ENCODE measurements at regions not wholly inside any gene's neighbourhood (a gene's known extent, or its start where the extent isn't known, plus 50 kb on each side); places are given as distances from the start of the nearest gene placed in this dataset.

DNA sequence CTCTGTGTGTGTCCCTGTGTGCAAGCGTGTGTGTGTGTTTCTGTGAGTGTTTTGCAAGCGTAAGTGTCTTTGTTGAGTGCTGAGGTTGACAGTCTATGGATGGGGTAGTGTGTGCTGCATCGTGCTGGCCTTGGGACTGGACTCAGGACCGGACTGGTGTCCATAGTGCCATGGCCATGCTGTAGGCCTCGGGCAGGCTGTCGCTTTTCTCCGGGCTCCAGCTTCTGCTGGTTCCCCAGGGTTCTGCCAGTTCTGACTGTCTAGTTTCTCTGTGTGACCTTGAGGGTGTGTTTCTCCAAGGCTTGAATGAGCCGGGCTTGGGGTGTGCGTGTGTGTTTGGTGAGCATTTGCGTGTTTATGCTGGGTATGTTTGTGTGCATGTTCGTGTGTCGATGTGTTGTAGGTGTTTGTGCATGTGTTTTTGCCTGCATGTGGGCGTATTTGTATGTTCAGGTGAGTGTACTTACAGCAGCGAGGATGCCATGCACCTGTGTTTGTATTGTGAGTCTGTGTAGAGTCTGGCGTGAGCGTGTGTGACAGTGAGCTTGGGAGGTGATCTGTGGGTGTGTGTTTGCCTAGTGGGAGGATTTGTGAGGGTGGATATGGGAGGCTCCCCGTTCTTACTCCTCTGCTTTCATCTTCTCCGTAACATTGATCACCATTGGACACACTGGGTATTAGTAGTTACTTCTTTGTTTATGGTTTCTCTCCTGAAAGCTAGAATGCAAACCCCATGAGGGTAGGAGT is 51.7 kb upstream of the POU3F1 start:
- H3K27me3 ChIP-seq (ENCODE audit: insufficient read depth, low read length): no peaks in the 10 kb centered on the region
- ChIA-PET POLR2A (no interaction called here), RAD21 (ENCODE audit: low non-redundant PET in 1 of 2, low total read pairs in 2 of 2, uncharacterized antibody in 2 of 2, unreplicated experiment in 2 of 2) (no interaction called here), CTCF (no interaction called here)
- H3K36me3 ChIP-seq (ENCODE audit: control insufficient read depth in 1 of 2, insufficient read depth in 2 of 2, low read length in 2 of 2): no peaks in the 10 kb centered on the region
- intact Hi-C loops (cut with micrococcal nuclease): no loop called here
- no peak overlapping the region for H3K4me2 ChIP-seq (ENCODE audit: low read length)
- H3K9ac ChIP-seq (ENCODE audit: low read length): no peak overlapping the region
- no peaks in the 10 kb centered on the region for H3K9me2 ChIP-seq (ENCODE audit: insufficient read depth)
- DNase-seq (ENCODE audit: low read depth, low spot score): no peak
- no peak for ATAC-seq
- TF ChIP-seq EGR1 (IDR thresholded peaks at IDR 0.05; ENCODE audit: low read depth): no peak
- no peak for TF ChIP-seq POLR2AphosphoS5 (IDR thresholded peaks at IDR 0.05; ENCODE audit: low read depth, low read length)
- TF ChIP-seq SRF (IDR thresholded peaks at IDR 0.05; ENCODE audit: low read depth): no peak
- TF ChIP-seq JUND (IDR thresholded peaks at IDR 0.05): no peak
- TF ChIP-seq, protein P1, sequence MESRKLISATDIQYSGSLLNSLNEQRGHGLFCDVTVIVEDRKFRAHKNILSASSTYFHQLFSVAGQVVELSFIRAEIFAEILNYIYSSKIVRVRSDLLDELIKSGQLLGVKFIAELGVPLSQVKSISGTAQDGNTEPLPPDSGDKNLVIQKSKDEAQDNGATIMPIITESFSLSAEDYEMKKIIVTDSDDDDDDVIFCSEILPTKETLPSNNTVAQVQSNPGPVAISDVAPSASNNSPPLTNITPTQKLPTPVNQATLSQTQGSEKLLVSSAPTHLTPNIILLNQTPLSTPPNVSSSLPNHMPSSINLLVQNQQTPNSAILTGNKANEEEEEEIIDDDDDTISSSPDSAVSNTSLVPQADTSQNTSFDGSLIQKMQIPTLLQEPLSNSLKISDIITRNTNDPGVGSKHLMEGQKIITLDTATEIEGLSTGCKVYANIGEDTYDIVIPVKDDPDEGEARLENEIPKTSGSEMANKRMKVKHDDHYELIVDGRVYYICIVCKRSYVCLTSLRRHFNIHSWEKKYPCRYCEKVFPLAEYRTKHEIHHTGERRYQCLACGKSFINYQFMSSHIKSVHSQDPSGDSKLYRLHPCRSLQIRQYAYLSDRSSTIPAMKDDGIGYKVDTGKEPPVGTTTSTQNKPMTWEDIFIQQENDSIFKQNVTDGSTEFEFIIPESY (IDR thresholded peaks at IDR 0.05; ENCODE audit: extremely low read depth, insufficient replicate concordance, low read length): no peak
- no peak for TF ChIP-seq EZH2phosphoT487 (IDR thresholded peaks at IDR 0.05; ENCODE audit: borderline replicate concordance)
- no peak for TF ChIP-seq RAD21 (IDR thresholded peaks at IDR 0.05; ENCODE audit: low read depth)
- TF ChIP-seq, protein P2, sequence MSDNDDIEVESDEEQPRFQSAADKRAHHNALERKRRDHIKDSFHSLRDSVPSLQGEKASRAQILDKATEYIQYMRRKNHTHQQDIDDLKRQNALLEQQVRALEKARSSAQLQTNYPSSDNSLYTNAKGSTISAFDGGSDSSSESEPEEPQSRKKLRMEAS (IDR thresholded peaks at IDR 0.05): no peak
- no peak for TF ChIP-seq CBX3 (IDR thresholded peaks at IDR 0.05; ENCODE audit: low read depth)
- no peak for TF ChIP-seq YY1 (IDR thresholded peaks at IDR 0.05; ENCODE audit: extremely low read depth, insufficient replicate concordance, low read depth, low read length)
- no peak for TF ChIP-seq ZFX (IDR thresholded peaks at IDR 0.05)
- no peak for TF ChIP-seq POLR2A (IDR thresholded peaks at IDR 0.05; ENCODE audit: borderline replicate concordance, extremely low read depth, insufficient read depth, insufficient read length)
- TF ChIP-seq EZH2 (IDR thresholded peaks at IDR 0.05): no peak
- no peak for TF ChIP-seq SIN3A (IDR thresholded peaks at IDR 0.05; ENCODE audit: low read depth)
- TF ChIP-seq, protein P3, sequence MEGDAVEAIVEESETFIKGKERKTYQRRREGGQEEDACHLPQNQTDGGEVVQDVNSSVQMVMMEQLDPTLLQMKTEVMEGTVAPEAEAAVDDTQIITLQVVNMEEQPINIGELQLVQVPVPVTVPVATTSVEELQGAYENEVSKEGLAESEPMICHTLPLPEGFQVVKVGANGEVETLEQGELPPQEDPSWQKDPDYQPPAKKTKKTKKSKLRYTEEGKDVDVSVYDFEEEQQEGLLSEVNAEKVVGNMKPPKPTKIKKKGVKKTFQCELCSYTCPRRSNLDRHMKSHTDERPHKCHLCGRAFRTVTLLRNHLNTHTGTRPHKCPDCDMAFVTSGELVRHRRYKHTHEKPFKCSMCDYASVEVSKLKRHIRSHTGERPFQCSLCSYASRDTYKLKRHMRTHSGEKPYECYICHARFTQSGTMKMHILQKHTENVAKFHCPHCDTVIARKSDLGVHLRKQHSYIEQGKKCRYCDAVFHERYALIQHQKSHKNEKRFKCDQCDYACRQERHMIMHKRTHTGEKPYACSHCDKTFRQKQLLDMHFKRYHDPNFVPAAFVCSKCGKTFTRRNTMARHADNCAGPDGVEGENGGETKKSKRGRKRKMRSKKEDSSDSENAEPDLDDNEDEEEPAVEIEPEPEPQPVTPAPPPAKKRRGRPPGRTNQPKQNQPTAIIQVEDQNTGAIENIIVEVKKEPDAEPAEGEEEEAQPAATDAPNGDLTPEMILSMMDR (IDR thresholded peaks at IDR 0.05 in 2 of 3, conservative IDR thresholded peaks at IDR 0.05 in 1 of 3; ENCODE audit: borderline replicate concordance in 1 of 3, insufficient read depth in 1 of 3, low read depth in 2 of 3, low read length in 2 of 3): no peak
- TF ChIP-seq ZNF274 (IDR thresholded peaks at IDR 0.05; ENCODE audit: low read depth, low read length): no peak
- H3K9me3 ChIP-seq (ENCODE audit: control insufficient read depth in 1 of 2, insufficient read depth in 1 of 2, low read depth in 1 of 2, low read length in 2 of 2): no peaks in the 10 kb centered on the region
- H4K20me1 ChIP-seq (ENCODE audit: insufficient read depth): no peaks in the 10 kb centered on the region
- H2AFZ ChIP-seq (ENCODE audit: low read depth, low read length, poor library complexity, severe bottlenecking): no peak overlapping the region
- H3K4me1 ChIP-seq (ENCODE audit: control insufficient read depth in 1 of 2, insufficient read depth in 2 of 2, low read length in 2 of 2): no peaks in the 10 kb centered on the region
- H3K4me3 ChIP-seq (replicated peaks in 1 of 2; ENCODE audit: low read depth in 1 of 2, low read length in 2 of 2): no peak overlapping the region
- no TSS peak for BruUV-seq (replicated peaks)
- H3K27ac ChIP-seq (ENCODE audit: low read depth, low read length): no peak overlapping the region
- no peaks in the 10 kb centered on the region for H3K79me2 ChIP-seq (ENCODE audit: insufficient read depth, low read length)
